ENCODE measurements at regions not wholly inside any gene's neighbourhood (a gene's known extent, or its start where the extent isn't known, plus 50 kb on each side); places are given as distances from the start of the nearest gene placed in this dataset.

GRCh38 chr2:149735237-149735958, 147.8 kb upstream of the MMADHC start:
- TF ChIP-seq CTCF (IDR thresholded peaks at IDR 0.05) (no peak), POLR2A (IDR thresholded peaks at IDR 0.05) (no peak)

Measured in lower leg skin (tissue), 3 donors.